Erythroblast (primary cell): ENCODE measurements at regions not wholly inside any gene's neighbourhood (a gene's known extent, or its start where the extent isn't known, plus 50 kb on each side); places are given as distances from the start of the nearest gene placed in this dataset.

Source experiments
- GATA1 ChIP-seq: IDR thresholded peaks from 2 replicates; pipeline ENCODE4 v1.6.1; 2011; ENCODE audit warnings: low read depth, mild to moderate bottlenecking, control low read depth, low read length, moderate library complexity
- POLR2A ChIP-seq: IDR thresholded peaks from 2 replicates; pipeline ENCODE4 v1.6.1; 2011; ENCODE audit warnings: mild to moderate bottlenecking, low read length

DNA sequence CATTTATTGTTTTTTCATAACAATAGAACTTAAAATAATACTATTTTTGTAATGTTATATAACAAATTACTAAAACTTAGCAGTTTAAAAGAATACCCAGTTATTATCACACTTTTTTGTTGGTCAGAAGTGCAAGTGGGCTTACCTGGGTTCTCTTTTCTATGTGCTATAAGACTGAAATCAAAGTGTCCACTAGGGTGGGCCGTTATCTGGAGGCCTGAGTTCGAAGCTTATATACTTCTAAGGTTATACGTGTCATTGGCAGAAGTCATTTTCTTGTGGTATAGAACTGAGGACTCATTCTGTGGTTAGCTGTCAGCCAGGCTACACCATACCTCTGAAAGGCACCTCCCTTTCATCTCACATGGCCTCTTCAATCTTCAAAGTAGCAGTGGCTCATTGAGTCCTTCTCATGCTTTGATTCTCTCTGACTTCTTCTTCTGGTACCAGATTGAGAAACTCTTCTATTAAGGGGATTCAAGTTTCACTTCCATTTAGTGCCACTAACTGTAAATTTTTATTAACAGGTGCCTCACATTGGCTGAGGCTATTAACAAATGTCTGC, 414.3 kb downstream of the AMY1C start:
- TF ChIP-seq POLR2A (no peak), GATA1 (no peak)
